HCT116 (cell line): ENCODE measurements at regions not wholly inside any gene's neighbourhood (a gene's known extent, or its start where the extent isn't known, plus 50 kb on each side); places are given as distances from the start of the nearest gene placed in this dataset.

Source experiments
- ATAC-seq: fragments of 200-7000 bp; cut with Tn5 transposase; 2 replicates; pipeline ENCODE4 v1.9.1; 2020; ENCODE audit warnings: mild to moderate bottlenecking, moderate library complexity
- BruUV-seq: library from RNA; stranded (reverse); fragments of 400-500 nt; replicated peaks from 2 replicates; lab custom pipeline; 2021; lab: Mats Ljungman, UMichigan
- CTCF ChIA-PET: fragments of 300-600 bp; sonication (Branson Sonifier 250); formaldehyde crosslinking; loops from one replicate; lab custom pipeline; 2021; ENCODE audit warnings: antibody characterized with exemption; lab: Charles Lee
- POLR2A ChIA-PET: fragments of 300-600, 350-600 bp; sonication (Branson Sonifier 250); formaldehyde crosslinking; loops from one replicate; lab custom pipeline; 2021; ENCODE audit warnings: antibody characterized with exemption; lab: Charles Lee
- RAD21 ChIA-PET, 2 experiments: fragments of 300-600 bp; sonication (Branson Sonifier 250); formaldehyde crosslinking; loops; one replicate each; lab custom pipeline; 2023; ENCODE audit warnings: low total read pairs in 2 of 2; ENCODE audit not compliant: uncharacterized antibody in 2 of 2, unreplicated experiment in 2 of 2, low non-redundant PET in 1 of 2; lab: Charles Lee
- DNase-seq: peaks from one replicate; pipeline ENCODE4 v3.0.0-alpha.2; 2010; ENCODE audit warnings: low read depth, low spot score
- H2AFZ ChIP-seq: fragments of 200-600 bp; shearing (Covaris generic), sonication (generic); 2 replicates; pipeline ENCODE4 v1.6.1; 2017; ENCODE audit warnings: low read depth, mixed run types, mixed read lengths, antibody characterized with exemption, low read length; ENCODE audit not compliant: poor library complexity, severe bottlenecking
- H3K27ac ChIP-seq: 2 replicates; pipeline ENCODE4 v1.5.1; 2012; ENCODE audit warnings: low read depth, low read length
- H3K27me3 ChIP-seq: fragments of 200-600 bp; sonication (generic); 2 replicates; pipeline ENCODE4 v1.6.1; 2016; ENCODE audit warnings: mixed run types, low read length, mixed read lengths; ENCODE audit not compliant: insufficient read depth
- H3K36me3 ChIP-seq, 2 experiments: fragments of 200-500 bp in 1 of 2; fragments of 200-600 bp in 1 of 2; sonication (Bioruptor generic) in 1 of 2; sonication (generic) in 1 of 2; 2 replicates each; pipeline versions ENCODE4 v1.5.1 to v1.6.1; 2014 to 2016; ENCODE audit warnings: low read length in 2 of 2, inconsistent platforms in 1 of 2, mixed read lengths in 1 of 2, mixed run types in 1 of 2; ENCODE audit not compliant: insufficient read depth in 2 of 2, control insufficient read depth in 1 of 2
- H3K4me1 ChIP-seq, 2 experiments: fragments of 200-600 bp in 1 of 2; sonication (generic) in 1 of 2; 2 replicates each; pipeline versions ENCODE4 v1.5.1 to v1.6.1; 2012 to 2017; ENCODE audit warnings: low read length in 2 of 2, inconsistent platforms in 1 of 2, mild to moderate bottlenecking in 1 of 2, mixed read lengths in 1 of 2, mixed run types in 1 of 2, moderate library complexity in 1 of 2; ENCODE audit not compliant: insufficient read depth in 2 of 2, control insufficient read depth in 1 of 2
- H3K4me2 ChIP-seq: fragments of 200-600 bp; sonication (generic); 2 replicates; pipeline ENCODE4 v1.6.1; 2017; ENCODE audit warnings: mixed run types, low read length, mixed read lengths
- H3K4me3 ChIP-seq, 2 experiments: fragments of 200-600 bp in 1 of 2; sonication (generic) in 1 of 2; replicated peaks in 1 of 2; 2 replicates each; pipeline ENCODE4 v1.5.1; 2011 to 2016; ENCODE audit warnings: low read length in 2 of 2, control low read depth in 1 of 2, low read depth in 1 of 2, mild to moderate bottlenecking in 1 of 2, mixed read lengths in 1 of 2, mixed run types in 1 of 2
- H3K79me2 ChIP-seq: fragments of 200-600 bp; sonication (generic); 2 replicates; pipeline ENCODE4 v1.6.1; 2017; ENCODE audit warnings: mild to moderate bottlenecking, mixed run types, low read length, moderate library complexity, mixed read lengths; ENCODE audit not compliant: insufficient read depth
- H3K9ac ChIP-seq: fragments of 200-600 bp; sonication (generic); 2 replicates; pipeline ENCODE4 v1.6.1; 2016; ENCODE audit warnings: low read length, mixed read lengths
- H3K9me2 ChIP-seq: fragments of 200-600 bp; sonication (generic), shearing (Covaris generic); 2 replicates; pipeline ENCODE4 v1.6.1; 2017; ENCODE audit warnings: mixed run types, mild to moderate bottlenecking, moderate library complexity; ENCODE audit not compliant: insufficient read depth
- H3K9me3 ChIP-seq, 2 experiments: fragments of 200-500 bp in 1 of 2; fragments of 200-600 bp in 1 of 2; sonication (Bioruptor generic) in 1 of 2; sonication (generic) in 1 of 2; 2 replicates each; pipeline ENCODE4 v1.6.1; 2014 to 2017; ENCODE audit warnings: low read length in 2 of 2, mixed read lengths in 2 of 2, inconsistent platforms in 1 of 2, low read depth in 1 of 2, mild to moderate bottlenecking in 1 of 2, mixed run types in 1 of 2, moderate library complexity in 1 of 2; ENCODE audit not compliant: control insufficient read depth in 1 of 2, insufficient read depth in 1 of 2
- H4K20me1 ChIP-seq: fragments of 200-600 bp; sonication (generic), shearing (Covaris generic); 2 replicates; pipeline ENCODE4 v1.6.1; 2017; ENCODE audit warnings: mixed run types, mild to moderate bottlenecking, moderate library complexity; ENCODE audit not compliant: insufficient read depth
- ATF3 ChIP-seq: IDR thresholded peaks from 2 replicates; pipeline ENCODE4 v1.6.1; 2012
- CBX3 ChIP-seq: IDR thresholded peaks from 2 replicates; pipeline ENCODE4 v1.6.1; 2012; ENCODE audit warnings: low read depth
- CEBPB ChIP-seq: IDR thresholded peaks from 2 replicates; pipeline ENCODE4 v1.6.1; 2012; ENCODE audit warnings: low read depth
- CTCF ChIP-seq, 3 experiments: fragments of 200-600 bp in 1 of 3; sonication (generic) in 1 of 3; IDR thresholded peaks in 2 of 3; conservative IDR thresholded peaks in 1 of 3; 2 replicates each; pipeline ENCODE4 v1.5.1; 2012 to 2017; ENCODE audit warnings: low read depth in 2 of 3, low read length in 2 of 3, antibody characterized with exemption in 1 of 3, borderline replicate concordance in 1 of 3, control low read depth in 1 of 3, mild to moderate bottlenecking in 1 of 3, mixed read lengths in 1 of 3, mixed run types in 1 of 3, moderate library complexity in 1 of 3; ENCODE audit not compliant: insufficient read depth in 1 of 3
- EGR1 ChIP-seq: IDR thresholded peaks from 2 replicates; pipeline ENCODE4 v1.6.1; 2012; ENCODE audit warnings: low read depth
- EZH2 ChIP-seq: fragments of 200-600 bp; sonication (generic); IDR thresholded peaks from 2 replicates; pipeline ENCODE4 v1.6.1; 2017; ENCODE audit warnings: antibody characterized with exemption, mixed run types
- FOSL1 ChIP-seq: IDR thresholded peaks from 2 replicates; pipeline ENCODE4 v1.6.1; 2012; ENCODE audit warnings: low read depth
- JUND ChIP-seq: IDR thresholded peaks from 2 replicates; pipeline ENCODE4 v1.6.1; 2012
- MAX ChIP-seq: IDR thresholded peaks from 2 replicates; pipeline ENCODE4 v1.6.1; 2012
- POLR2A ChIP-seq: IDR thresholded peaks from 2 replicates; pipeline ENCODE4 v1.7.0; 2011; ENCODE audit warnings: borderline replicate concordance; ENCODE audit not compliant: insufficient read depth, insufficient read length; ENCODE audit errors: extremely low read depth
- REST ChIP-seq: IDR thresholded peaks from 2 replicates; pipeline ENCODE4 v1.6.1; 2012; ENCODE audit warnings: low read depth
- SIN3A ChIP-seq: IDR thresholded peaks from 2 replicates; pipeline ENCODE4 v1.6.1; 2012; ENCODE audit warnings: low read depth
- SP1 ChIP-seq: IDR thresholded peaks from 2 replicates; pipeline ENCODE4 v1.6.1; 2012; ENCODE audit warnings: low read depth
- SRF ChIP-seq: IDR thresholded peaks from 2 replicates; pipeline ENCODE4 v1.6.1; 2012; ENCODE audit warnings: low read depth
- YY1 ChIP-seq: IDR thresholded peaks from 2 replicates; pipeline ENCODE4 v1.6.1; 2011; ENCODE audit warnings: low read length, low read depth, moderate library complexity, mild to moderate bottlenecking; ENCODE audit not compliant: insufficient replicate concordance; ENCODE audit errors: extremely low read depth
- ZFX ChIP-seq: fragments of 450-650 bp; IDR thresholded peaks from 2 replicates; pipeline ENCODE4 v1.6.1; 2017
- intact Hi-C: fragments of 100-400 bp; cut with micrococcal nuclease; formaldehyde crosslinking; loops from 2 replicates; pipeline ENCODE4 v1.10.0; 2022

DNA sequence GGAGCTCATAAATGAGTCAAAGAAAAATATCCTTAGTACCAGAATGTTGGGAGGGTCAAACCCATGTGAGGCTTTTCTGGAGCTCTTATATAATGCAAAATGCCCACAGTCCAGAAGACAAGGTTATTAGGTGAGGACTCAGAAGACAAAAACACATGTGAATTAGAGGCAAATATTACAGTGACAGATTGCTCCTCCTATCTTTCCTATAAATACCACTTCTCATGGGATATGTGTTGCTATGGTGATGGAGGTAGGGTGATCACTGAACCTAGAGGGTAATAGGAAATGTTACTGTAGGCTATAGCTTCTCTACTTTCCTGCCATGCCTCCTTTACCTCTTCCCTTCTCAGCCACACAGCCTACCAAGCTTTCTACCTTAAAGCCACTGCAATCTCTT is 264.6 kb downstream of the SEC61B start:
- Histone ChIP-seq H3K27me3 (no peaks in the 10 kb centered on the region), H3K36me3 (no peaks in the 10 kb centered on the region), H4K20me1 (no peaks in the 10 kb centered on the region), H3K9ac (no peak overlapping the region), H3K4me2 (no peak overlapping the region), H3K9me2 (no peaks in the 10 kb centered on the region), H3K79me2 (no peaks in the 10 kb centered on the region), H3K9me3 (no peaks in the 10 kb centered on the region), H3K4me3 (no peak overlapping the region), H2AFZ (no peak overlapping the region), H3K4me1 (no peaks in the 10 kb centered on the region), H3K27ac (no peak overlapping the region)
- CTCF ChIA-PET = no interaction called here
- no TSS peak for BruUV-seq
- DNase-seq (no peak), ATAC-seq (no peak)
- TF ChIP-seq CBX3 (no peak), POLR2A (no peak), SP1 (no peak), CTCF (IDR thresholded peaks at IDR 0.05 in 2 of 3, conservative IDR thresholded peaks at IDR 0.05 in 1 of 3; ENCODE audit: borderline replicate concordance in 1 of 3, insufficient read depth in 1 of 3, low read depth in 2 of 3, low read length in 2 of 3) (no peak), FOSL1 (no peak), ZFX (no peak), ATF3 (no peak), REST (no peak), SRF (no peak), MAX (no peak), SIN3A (no peak), CEBPB (no peak), EGR1 (no peak), EZH2 (no peak), YY1 (no peak), JUND (no peak)
- RAD21 ChIA-PET = no interaction called here
- POLR2A ChIA-PET = no interaction called here
- intact Hi-C loops = no loop called here
